AG09319 (cell line): ENCODE measurements at regions not wholly inside any gene's neighbourhood (a gene's known extent, or its start where the extent isn't known, plus 50 kb on each side); places are given as distances from the start of the nearest gene placed in this dataset.

Experiments
- DNase-seq: peaks from one replicate; pipeline ENCODE4 v3.0.0-alpha.2; 2010; ENCODE audit warnings: low read depth; ENCODE audit errors: extremely low read depth
- TF ChIP-seq, protein P1 (sequence below): IDR thresholded peaks from 2 replicates; pipeline ENCODE4 v1.5.1; 2011; ENCODE audit warnings: low read depth, mild to moderate bottlenecking, inconsistent platforms, low read length, moderate library complexity

DNA sequence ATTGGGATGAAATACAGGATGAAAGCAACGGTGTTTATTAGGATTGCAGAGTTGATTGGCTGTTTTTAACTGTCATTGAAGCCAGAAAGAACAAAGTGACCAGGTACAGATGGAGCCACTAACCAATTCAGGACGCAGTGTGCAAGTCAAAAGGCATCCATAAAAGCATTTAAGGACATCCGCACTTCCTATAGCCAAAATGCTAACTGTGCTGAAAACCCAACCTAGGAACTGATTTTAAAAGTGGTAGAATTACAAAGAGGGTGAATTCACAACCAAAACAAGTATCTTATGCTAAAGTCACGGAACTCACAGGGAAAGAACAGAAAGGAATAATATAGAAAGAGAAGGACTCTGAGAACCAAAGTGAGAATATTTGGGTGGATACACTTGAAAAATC, 63.1 kb upstream of the FOXG1 start:
- no peak for DNase-seq
- TF ChIP-seq, protein P1, sequence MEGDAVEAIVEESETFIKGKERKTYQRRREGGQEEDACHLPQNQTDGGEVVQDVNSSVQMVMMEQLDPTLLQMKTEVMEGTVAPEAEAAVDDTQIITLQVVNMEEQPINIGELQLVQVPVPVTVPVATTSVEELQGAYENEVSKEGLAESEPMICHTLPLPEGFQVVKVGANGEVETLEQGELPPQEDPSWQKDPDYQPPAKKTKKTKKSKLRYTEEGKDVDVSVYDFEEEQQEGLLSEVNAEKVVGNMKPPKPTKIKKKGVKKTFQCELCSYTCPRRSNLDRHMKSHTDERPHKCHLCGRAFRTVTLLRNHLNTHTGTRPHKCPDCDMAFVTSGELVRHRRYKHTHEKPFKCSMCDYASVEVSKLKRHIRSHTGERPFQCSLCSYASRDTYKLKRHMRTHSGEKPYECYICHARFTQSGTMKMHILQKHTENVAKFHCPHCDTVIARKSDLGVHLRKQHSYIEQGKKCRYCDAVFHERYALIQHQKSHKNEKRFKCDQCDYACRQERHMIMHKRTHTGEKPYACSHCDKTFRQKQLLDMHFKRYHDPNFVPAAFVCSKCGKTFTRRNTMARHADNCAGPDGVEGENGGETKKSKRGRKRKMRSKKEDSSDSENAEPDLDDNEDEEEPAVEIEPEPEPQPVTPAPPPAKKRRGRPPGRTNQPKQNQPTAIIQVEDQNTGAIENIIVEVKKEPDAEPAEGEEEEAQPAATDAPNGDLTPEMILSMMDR = no peak

DNA sequence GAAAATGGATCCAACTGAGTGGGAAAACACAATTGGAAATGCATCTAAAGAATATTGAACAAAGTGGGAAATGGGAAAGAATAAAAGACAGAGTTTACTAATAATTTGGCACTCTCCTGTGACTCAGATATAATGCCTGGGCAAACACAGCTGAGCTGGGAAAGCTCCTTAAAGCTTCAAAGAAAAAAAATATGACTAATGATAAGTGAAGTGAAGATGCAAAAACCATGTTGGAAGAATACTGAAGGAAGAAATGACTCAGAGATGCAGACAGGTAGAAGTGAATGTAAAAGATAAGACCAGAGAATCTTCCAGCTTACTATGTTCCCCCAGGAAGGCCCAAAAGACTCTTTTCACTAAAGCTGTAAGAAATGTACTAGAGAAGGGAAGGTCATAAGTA, 62.4 kb upstream of the FOXG1 start:
- TF ChIP-seq, protein P1 = no peak

DNA sequence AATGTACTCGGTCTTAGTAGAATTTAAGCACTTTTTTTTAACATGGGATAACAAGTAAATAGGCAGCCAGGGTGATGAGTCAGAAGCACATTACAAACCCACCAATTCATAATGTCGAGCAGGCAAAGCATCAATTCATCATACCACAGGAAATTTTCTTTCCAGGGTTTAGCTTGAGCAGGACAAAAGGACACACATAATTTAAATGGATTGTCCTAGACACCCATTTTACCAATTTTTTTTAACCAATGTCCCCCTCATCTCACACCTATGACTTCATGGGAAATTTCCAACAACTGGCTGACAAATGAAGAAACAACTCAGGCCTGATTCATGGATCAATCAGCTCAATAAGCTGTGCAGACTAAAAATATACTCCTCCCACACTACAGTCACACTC, 58.8 kb upstream of the FOXG1 start:
- TF ChIP-seq, protein P1 = no peak
- DNase-seq = no peak

More for the DNA sequence above, 62.4 kb upstream of the FOXG1 start:
- DNase-seq = no peak

DNA sequence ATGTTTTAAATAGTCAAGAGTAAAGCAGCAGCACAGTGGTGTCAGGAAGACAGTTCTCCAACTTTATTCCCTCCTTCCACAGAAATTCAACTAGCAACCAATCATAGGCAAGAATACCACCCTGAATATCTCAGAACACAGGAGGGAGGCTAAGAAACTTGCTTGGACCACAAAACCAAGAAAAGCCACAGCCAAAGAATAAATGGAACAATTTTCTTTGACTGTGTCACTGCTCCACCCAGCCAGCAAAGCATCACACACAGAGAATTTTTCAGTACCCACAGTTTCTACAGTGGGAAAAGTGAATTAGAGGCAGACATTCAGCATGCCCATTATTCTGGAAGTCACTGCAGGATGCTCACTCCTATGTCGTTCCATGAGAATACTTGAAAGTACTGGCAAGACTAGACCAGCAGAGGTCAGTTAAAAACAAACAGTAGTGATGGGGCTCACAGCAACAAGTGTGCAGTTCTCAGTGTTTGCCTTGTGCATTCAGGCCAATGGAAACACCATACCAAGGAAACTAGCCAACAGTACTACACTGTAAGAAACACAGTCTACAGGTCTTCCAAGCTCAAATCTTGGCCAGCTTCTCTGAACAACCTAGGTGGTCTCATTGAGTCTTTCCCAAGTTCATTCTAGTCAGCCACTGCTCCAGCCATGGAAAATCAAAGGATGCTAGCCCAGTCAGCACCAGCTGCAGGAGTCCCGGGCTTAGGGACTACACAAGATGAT, 56.8 kb upstream of the FOXG1 start:
- DNase-seq = no peak
- TF ChIP-seq, protein P1 = no peak
